ENCODE measurements at regions not wholly inside any gene's neighbourhood (a gene's known extent, or its start where the extent isn't known, plus 50 kb on each side); places are given as distances from the start of the nearest gene placed in this dataset.
"Not testable (repeated sequence)": the region's sequence is repeated elsewhere in the genome, so short reads cannot be mapped to it uniquely, and the experiment has no call there.

GRCh38 chr15:93771196-93772030 is 459.9 kb upstream of the MCTP2 start:
- TF ChIP-seq CTCF (IDR thresholded peaks at IDR 0.05; ENCODE audit: low read depth, low read length): no peak
- H3K4me3 ChIP-seq (replicated peaks in 1 of 2; ENCODE audit: low read depth in 2 of 2, low read length in 2 of 2): no peak overlapping the region
- DNase-seq (ENCODE audit: low read depth in 2 of 2): no peak

- no peak for DNase-seq (ENCODE audit: low read depth in 2 of 2)
- no peak overlapping the region for H3K4me3 ChIP-seq (replicated peaks in 1 of 2; ENCODE audit: low read depth in 2 of 2, low read length in 2 of 2)
- no peak for TF ChIP-seq CTCF (IDR thresholded peaks at IDR 0.05; ENCODE audit: low read depth, low read length)
These were observed 460.6 kb upstream of the MCTP2 start for GRCh38 chr15:93770788-93771187.

- no peak for TF ChIP-seq CTCF (IDR thresholded peaks at IDR 0.05; ENCODE audit: low read depth, low read length)
- no peak for DNase-seq (ENCODE audit: low read depth in 2 of 2)
- no peak overlapping the region for H3K4me3 ChIP-seq (replicated peaks in 1 of 2; ENCODE audit: low read depth in 2 of 2, low read length in 2 of 2)
These were observed 469.3 kb upstream of the MCTP2 start for GRCh38 chr15:93762036-93762435.

GRCh38 chr15:93759629-93760028 is 471.7 kb upstream of the MCTP2 start:
- DNase-seq (ENCODE audit: low read depth in 2 of 2): no peak
- no peak for TF ChIP-seq CTCF (IDR thresholded peaks at IDR 0.05; ENCODE audit: low read depth, low read length)
- H3K4me3 ChIP-seq (replicated peaks in 1 of 2; ENCODE audit: low read depth in 2 of 2, low read length in 2 of 2): no peak overlapping the region

- no peak for DNase-seq (ENCODE audit: low read depth in 2 of 2)
- TF ChIP-seq CTCF (IDR thresholded peaks at IDR 0.05; ENCODE audit: low read depth, low read length): no peak
- H3K4me3 ChIP-seq (replicated peaks in 1 of 2; ENCODE audit: low read depth in 2 of 2, low read length in 2 of 2): no peak overlapping the region
These were observed 472.5 kb upstream of the MCTP2 start for GRCh38 chr15:93758824-93759223.

GRCh38 chr15:93748710-93749109 is 482.7 kb upstream of the MCTP2 start:
- DNase-seq (ENCODE audit: low read depth in 2 of 2): no peak
- no peak overlapping the region for H3K4me3 ChIP-seq (replicated peaks in 1 of 2; ENCODE audit: low read depth in 2 of 2, low read length in 2 of 2)
- TF ChIP-seq CTCF (IDR thresholded peaks at IDR 0.05; ENCODE audit: low read depth, low read length): no peak

GRCh38 chr15:93734976-93735375 is 496.4 kb upstream of the MCTP2 start:
- not testable (repeated sequence) for H3K4me3 ChIP-seq (replicated peaks in 1 of 2; ENCODE audit: low read depth in 2 of 2, low read length in 2 of 2); DNase-seq (ENCODE audit: low read depth in 2 of 2)

Data from cardiac fibroblast (primary cell).